ENCODE measurements at regions not wholly inside any gene's neighbourhood (a gene's known extent, or its start where the extent isn't known, plus 50 kb on each side); places are given as distances from the start of the nearest gene placed in this dataset.

- POLR2A ChIA-PET, result interaction anchor here (0.6 kb wide), 1 partner anchor 311 kb away, joined by 3 read pairs; no protein-coding TSS in a partner anchor
- no peak for TF ChIP-seq EZH2phosphoT487 (IDR thresholded peaks at IDR 0.05; ENCODE audit: borderline replicate concordance, low read depth, low read length)
- no peak overlapping the region for H3K4me2 ChIP-seq (ENCODE audit: low read length)
- H3K27ac ChIP-seq (ENCODE audit: low read depth, low read length, poor library complexity, severe bottlenecking), result no peak overlapping the region
- H4K20me1 ChIP-seq (ENCODE audit: insufficient read depth, low read length), result no peaks in the 10 kb centered on the region
- no peaks in the 10 kb centered on the region for H3K79me2 ChIP-seq (ENCODE audit: insufficient read depth, low read depth, low read length)
- H3K9me2 ChIP-seq (ENCODE audit: insufficient read depth, low read length), result no peaks in the 10 kb centered on the region
- no peaks in the 10 kb centered on the region for H3K9me3 ChIP-seq (ENCODE audit: low read length)
- no peaks in the 10 kb centered on the region for H3K4me1 ChIP-seq (ENCODE audit: insufficient read depth, low read length, poor library complexity, severe bottlenecking)
- DNase-seq (ENCODE audit: low spot score), result no peak
- no peak overlapping the region for H3K4me3 ChIP-seq (ENCODE audit: low read depth, low read length, poor library complexity, severe bottlenecking)
- no peak overlapping the region for H2AFZ ChIP-seq (ENCODE audit: low read length)
- BruUV-seq (replicated peaks), result no TSS peak
- CTCF ChIA-PET (ENCODE audit: unreplicated experiment), result no interaction called here
- intact Hi-C loops (cut with micrococcal nuclease; ENCODE audit: unreplicated experiment), result no loop called here
- no peaks in the 10 kb centered on the region for H3K36me3 ChIP-seq (ENCODE audit: insufficient read depth, low read length)
Measured at GRCh38 chr3:27985369-27986035, 255.9 kb upstream of the CMC1 start.

DNA sequence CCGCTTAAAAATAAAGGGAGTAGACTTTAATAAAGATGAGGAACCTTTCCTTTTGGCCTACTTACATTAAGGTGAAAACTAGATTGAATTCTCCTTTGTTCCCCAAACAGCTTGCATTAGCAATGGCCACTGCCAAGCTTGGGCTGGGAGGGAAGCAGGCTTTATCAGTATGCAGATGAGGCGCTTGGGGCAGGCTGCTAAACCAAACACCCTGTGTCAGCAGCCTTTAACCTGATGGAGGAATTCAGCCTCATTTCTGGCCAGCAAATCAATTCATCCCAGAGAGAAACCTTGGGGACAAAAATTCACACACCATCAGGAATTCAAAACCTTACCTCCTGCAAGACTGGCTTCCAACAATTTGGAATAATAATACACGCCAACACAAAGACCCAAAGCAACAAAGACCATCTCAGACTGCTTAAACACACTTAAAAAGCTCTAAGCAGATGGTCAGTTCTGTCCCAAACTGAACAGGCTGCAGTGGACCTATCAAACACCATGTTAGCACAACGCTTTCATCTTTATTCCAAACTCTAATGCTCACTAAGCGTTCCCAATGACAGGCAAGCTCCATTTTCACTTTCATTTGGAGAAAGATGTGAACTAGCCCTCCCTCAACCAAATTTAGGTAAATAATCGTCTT is 255.1 kb upstream of the CMC1 start:
- Histone ChIP-seq H3K4me2 (ENCODE audit: low read length) (no peak overlapping the region), H3K4me3 (ENCODE audit: low read depth, low read length, poor library complexity, severe bottlenecking) (no peak overlapping the region), H3K9me3 (ENCODE audit: low read length) (no peaks in the 10 kb centered on the region), H3K79me2 (ENCODE audit: insufficient read depth, low read depth, low read length) (no peaks in the 10 kb centered on the region), H3K9me2 (ENCODE audit: insufficient read depth, low read length) (no peaks in the 10 kb centered on the region), H3K4me1 (ENCODE audit: insufficient read depth, low read length, poor library complexity, severe bottlenecking) (no peaks in the 10 kb centered on the region), H4K20me1 (ENCODE audit: insufficient read depth, low read length) (no peaks in the 10 kb centered on the region), H2AFZ (ENCODE audit: low read length) (no peak overlapping the region), H3K27ac (ENCODE audit: low read depth, low read length, poor library complexity, severe bottlenecking) (no peak overlapping the region), H3K36me3 (ENCODE audit: insufficient read depth, low read length) (no peaks in the 10 kb centered on the region)
- intact Hi-C loops (cut with micrococcal nuclease; ENCODE audit: unreplicated experiment), result no loop called here
- TF ChIP-seq, protein P1, sequence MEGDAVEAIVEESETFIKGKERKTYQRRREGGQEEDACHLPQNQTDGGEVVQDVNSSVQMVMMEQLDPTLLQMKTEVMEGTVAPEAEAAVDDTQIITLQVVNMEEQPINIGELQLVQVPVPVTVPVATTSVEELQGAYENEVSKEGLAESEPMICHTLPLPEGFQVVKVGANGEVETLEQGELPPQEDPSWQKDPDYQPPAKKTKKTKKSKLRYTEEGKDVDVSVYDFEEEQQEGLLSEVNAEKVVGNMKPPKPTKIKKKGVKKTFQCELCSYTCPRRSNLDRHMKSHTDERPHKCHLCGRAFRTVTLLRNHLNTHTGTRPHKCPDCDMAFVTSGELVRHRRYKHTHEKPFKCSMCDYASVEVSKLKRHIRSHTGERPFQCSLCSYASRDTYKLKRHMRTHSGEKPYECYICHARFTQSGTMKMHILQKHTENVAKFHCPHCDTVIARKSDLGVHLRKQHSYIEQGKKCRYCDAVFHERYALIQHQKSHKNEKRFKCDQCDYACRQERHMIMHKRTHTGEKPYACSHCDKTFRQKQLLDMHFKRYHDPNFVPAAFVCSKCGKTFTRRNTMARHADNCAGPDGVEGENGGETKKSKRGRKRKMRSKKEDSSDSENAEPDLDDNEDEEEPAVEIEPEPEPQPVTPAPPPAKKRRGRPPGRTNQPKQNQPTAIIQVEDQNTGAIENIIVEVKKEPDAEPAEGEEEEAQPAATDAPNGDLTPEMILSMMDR (conservative IDR thresholded peaks at IDR 0.05; ENCODE audit: low read length), result no peak
- no peak for TF ChIP-seq EZH2phosphoT487 (IDR thresholded peaks at IDR 0.05; ENCODE audit: borderline replicate concordance, low read depth, low read length)
- POLR2A ChIA-PET, result interaction anchor here (0.6 kb wide), 1 partner anchor 49 kb away, joined by 3 read pairs; no protein-coding TSS in a partner anchor
- no TSS peak for BruUV-seq (replicated peaks)
- DNase-seq (ENCODE audit: low spot score), result no peak
- CTCF ChIA-PET (ENCODE audit: unreplicated experiment), result no interaction called here

- Histone ChIP-seq H2AFZ (ENCODE audit: low read length) (no peak overlapping the region), H4K20me1 (ENCODE audit: insufficient read depth, low read length) (no peaks in the 10 kb centered on the region), H3K4me2 (ENCODE audit: low read length) (no peak overlapping the region), H3K9me3 (ENCODE audit: low read length) (no peaks in the 10 kb centered on the region), H3K4me1 (ENCODE audit: insufficient read depth, low read length, poor library complexity, severe bottlenecking) (no peaks in the 10 kb centered on the region), H3K27ac (ENCODE audit: low read depth, low read length, poor library complexity, severe bottlenecking) (no peak overlapping the region), H3K36me3 (ENCODE audit: insufficient read depth, low read length) (no peaks in the 10 kb centered on the region), H3K4me3 (ENCODE audit: low read depth, low read length, poor library complexity, severe bottlenecking) (no peak overlapping the region), H3K9me2 (ENCODE audit: insufficient read depth, low read length) (no peaks in the 10 kb centered on the region), H3K79me2 (ENCODE audit: insufficient read depth, low read depth, low read length) (no peaks in the 10 kb centered on the region)
- ChIA-PET CTCF (ENCODE audit: unreplicated experiment) (no interaction called here), POLR2A (interaction anchor here (1.6 kb wide), 1 partner anchor 20 kb away, joined by 3 read pairs; no protein-coding TSS in a partner anchor)
- no peak for DNase-seq (ENCODE audit: low spot score)
- no TSS peak for BruUV-seq (replicated peaks)
- TF ChIP-seq EZH2phosphoT487 (IDR thresholded peaks at IDR 0.05; ENCODE audit: borderline replicate concordance, low read depth, low read length), result no peak
- TF ChIP-seq, protein P1 (conservative IDR thresholded peaks at IDR 0.05; ENCODE audit: low read length), result no peak
- intact Hi-C loops (cut with micrococcal nuclease; ENCODE audit: unreplicated experiment), result no loop called here
Measured at GRCh38 chr3:27990324-27990723, 251.1 kb upstream of the CMC1 start.
